Endodermal cell (in vitro differentiated cells): ENCODE measurements at regions not wholly inside any gene's neighbourhood (a gene's known extent, or its start where the extent isn't known, plus 50 kb on each side); places are given as distances from the start of the nearest gene placed in this dataset.

ENCODE experiments used
- DNase-seq: peaks from one replicate; pipeline ENCODE4 v3.0.0-alpha.2; 2017
- H3K27ac ChIP-seq: 2 replicates; pipeline ENCODE4 v1.5.1; 2013; ENCODE audit warnings: mild to moderate bottlenecking, low read depth, low read length, moderate library complexity
- H3K27me3 ChIP-seq: 2 replicates; pipeline ENCODE4 v1.6.1; 2013; ENCODE audit warnings: mild to moderate bottlenecking, low read length, moderate library complexity; ENCODE audit not compliant: insufficient read depth, control insufficient read depth, poor library complexity, severe bottlenecking
- H3K36me3 ChIP-seq: 2 replicates; pipeline ENCODE4 v1.7.0; 2013; ENCODE audit warnings: mild to moderate bottlenecking, low read length, moderate library complexity; ENCODE audit not compliant: control insufficient read depth, insufficient read depth
- H3K4me1 ChIP-seq: one replicate; pipeline ENCODE4 v1.7.0; 2013; ENCODE audit warnings: low read length; ENCODE audit not compliant: control insufficient read depth, insufficient read depth
- H3K4me3 ChIP-seq: 2 replicates; pipeline ENCODE4 v1.5.1; 2013; ENCODE audit warnings: mild to moderate bottlenecking, low read length, moderate library complexity
- H3K9ac ChIP-seq: 2 replicates; pipeline ENCODE4 v1.6.1; 2013; ENCODE audit warnings: mild to moderate bottlenecking, low read length, moderate library complexity; ENCODE audit not compliant: poor library complexity, severe bottlenecking; ENCODE audit errors: extremely low read depth
- H3K9me3 ChIP-seq: 2 replicates; pipeline ENCODE4 v1.6.1; 2013; ENCODE audit warnings: mild to moderate bottlenecking, low read length, moderate library complexity; ENCODE audit not compliant: control insufficient read depth
- H3K27ac Mint-ChIP-seq: 2 replicates; pipeline ENCODE4 v1.8.0; 2020; ENCODE audit warnings: mixed read lengths
- H3K27me3 Mint-ChIP-seq: 2 replicates; pipeline ENCODE4 v1.8.0; 2021; ENCODE audit warnings: mild to moderate bottlenecking, mixed read lengths; ENCODE audit not compliant: insufficient read depth
- H3K36me3 Mint-ChIP-seq: 2 replicates; pipeline ENCODE4 v1.8.0; 2020; ENCODE audit warnings: low read depth, mixed read lengths
- H3K4me1 Mint-ChIP-seq: 2 replicates; pipeline ENCODE4 v1.8.0; 2020; ENCODE audit warnings: mixed read lengths
- H3K4me3 Mint-ChIP-seq: 2 replicates; pipeline ENCODE4 v1.8.0; 2020; ENCODE audit warnings: mild to moderate bottlenecking, moderate library complexity, mixed read lengths
- H3K9me3 Mint-ChIP-seq: 2 replicates; pipeline ENCODE4 v1.8.0; 2020; ENCODE audit warnings: mild to moderate bottlenecking, mixed read lengths
- WGBS, 2 experiments: methylation state at CpG; one replicate each; pipeline versions ENCODE4 v1.1.5 to v1.1.7; 2013; ENCODE audit warnings: missing lambda C conversion rate in 2 of 2, mixed read lengths in 1 of 2; ENCODE audit not compliant: insufficient coverage in 1 of 2, insufficient read length in 1 of 2; 5-methylcytosine and 5-hydroxymethylcytosine counted together
- TF ChIP-seq, protein P1 (sequence below): fragments of 200-600 bp; sonication (generic); conservative IDR thresholded peaks from 2 replicates; pipeline ENCODE4 v1.5.0; 2021; ENCODE audit warnings: antibody characterized with exemption, mild to moderate bottlenecking

DNA sequence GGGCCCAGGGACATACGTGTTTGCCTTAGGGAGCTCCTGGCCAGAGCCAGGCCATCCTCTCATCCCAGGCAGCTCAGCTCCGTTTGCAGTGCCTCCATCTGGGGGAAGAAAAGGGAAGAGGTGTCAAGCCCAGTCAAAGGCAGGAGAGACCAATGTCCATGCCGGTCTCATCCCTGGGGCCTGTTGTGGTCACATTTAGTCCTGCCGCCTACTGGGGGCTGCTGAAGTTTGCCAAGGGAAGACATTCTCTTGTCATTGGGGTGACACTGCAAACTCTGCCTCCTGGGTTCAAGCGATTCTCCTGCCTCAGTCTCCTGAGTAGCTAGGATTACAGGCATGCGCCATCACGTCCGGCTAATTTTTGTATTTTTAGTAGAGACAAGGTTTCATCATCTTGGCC lies 195.2 kb downstream of the UQCRFS1 start:
- H3K4me3 Mint-ChIP-seq, result no peak overlapping the region
- no peaks in the 10 kb centered on the region for H3K36me3 Mint-ChIP-seq
- H3K27ac Mint-ChIP-seq, result no peak overlapping the region
- Histone ChIP-seq H3K9me3 (no peaks in the 10 kb centered on the region), H3K4me3 (no peak overlapping the region), H3K9ac (no peak overlapping the region), H3K36me3 (no peaks in the 10 kb centered on the region), H3K27me3 (peaks cover 28% of the 10 kb centered on the region), H3K4me1 (peaks cover 15% of the 10 kb centered on the region), H3K27ac (no peak overlapping the region)
- no peaks in the 10 kb centered on the region for H3K9me3 Mint-ChIP-seq
- H3K27me3 Mint-ChIP-seq, result peaks cover 55% of the 10 kb centered on the region
- WGBS, 2 experiments, result 91% methylated on average over 8 of the region's 8 CpGs; no CpG with 5 or more reads in 1 of the 2 experiments
- peaks cover 14% of the 10 kb centered on the region for H3K4me1 Mint-ChIP-seq
- TF ChIP-seq, protein P1, sequence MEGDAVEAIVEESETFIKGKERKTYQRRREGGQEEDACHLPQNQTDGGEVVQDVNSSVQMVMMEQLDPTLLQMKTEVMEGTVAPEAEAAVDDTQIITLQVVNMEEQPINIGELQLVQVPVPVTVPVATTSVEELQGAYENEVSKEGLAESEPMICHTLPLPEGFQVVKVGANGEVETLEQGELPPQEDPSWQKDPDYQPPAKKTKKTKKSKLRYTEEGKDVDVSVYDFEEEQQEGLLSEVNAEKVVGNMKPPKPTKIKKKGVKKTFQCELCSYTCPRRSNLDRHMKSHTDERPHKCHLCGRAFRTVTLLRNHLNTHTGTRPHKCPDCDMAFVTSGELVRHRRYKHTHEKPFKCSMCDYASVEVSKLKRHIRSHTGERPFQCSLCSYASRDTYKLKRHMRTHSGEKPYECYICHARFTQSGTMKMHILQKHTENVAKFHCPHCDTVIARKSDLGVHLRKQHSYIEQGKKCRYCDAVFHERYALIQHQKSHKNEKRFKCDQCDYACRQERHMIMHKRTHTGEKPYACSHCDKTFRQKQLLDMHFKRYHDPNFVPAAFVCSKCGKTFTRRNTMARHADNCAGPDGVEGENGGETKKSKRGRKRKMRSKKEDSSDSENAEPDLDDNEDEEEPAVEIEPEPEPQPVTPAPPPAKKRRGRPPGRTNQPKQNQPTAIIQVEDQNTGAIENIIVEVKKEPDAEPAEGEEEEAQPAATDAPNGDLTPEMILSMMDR, result no peak
- no peak for DNase-seq

DNA sequence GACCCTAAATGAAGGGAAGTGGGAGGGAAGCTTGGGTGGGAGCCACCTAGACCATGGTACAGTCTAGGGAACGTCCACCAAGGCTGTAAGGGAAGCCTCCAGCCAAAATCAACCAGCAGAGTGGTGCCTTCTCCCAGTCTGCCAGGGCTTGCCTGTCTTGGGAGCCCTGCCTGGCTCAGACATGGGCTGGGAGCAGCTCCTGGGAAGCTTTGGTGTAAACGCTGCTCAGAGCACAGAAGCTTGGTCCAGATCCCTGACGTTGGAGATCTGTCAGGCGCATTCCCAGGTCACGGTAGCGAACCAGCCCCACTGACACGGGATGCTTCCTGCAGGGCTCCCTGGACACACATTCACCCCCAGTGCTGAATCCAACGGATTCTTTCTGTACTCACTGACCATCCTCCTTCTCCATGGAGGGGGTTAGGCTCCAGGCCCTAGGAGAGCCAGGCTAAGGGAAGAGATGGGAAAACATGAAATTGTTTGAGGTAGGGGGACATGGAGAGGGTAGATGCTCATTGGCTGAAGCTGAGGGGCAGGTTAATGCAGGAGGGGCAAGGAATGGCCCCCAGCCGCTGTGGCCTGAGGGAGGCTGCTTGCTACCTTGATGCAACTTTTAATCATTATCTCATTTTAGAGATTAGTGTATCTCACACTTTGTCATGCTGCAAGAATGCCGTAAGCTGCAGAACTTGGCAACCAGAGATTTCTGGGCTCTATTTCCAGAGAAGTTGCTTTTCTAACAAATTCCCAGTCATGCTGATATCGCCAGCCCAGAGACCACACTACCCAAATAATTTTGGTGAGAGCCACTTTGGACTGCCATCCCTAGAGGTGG lies 195.8 kb downstream of the UQCRFS1 start:
- H3K4me1 ChIP-seq, result peaks cover 14% of the 10 kb centered on the region
- Mint-ChIP-seq H3K27me3 (peaks cover 51% of the 10 kb centered on the region), H3K36me3 (no peaks in the 10 kb centered on the region), H3K4me1 (peaks cover 12% of the 10 kb centered on the region), H3K9me3 (no peaks in the 10 kb centered on the region), H3K4me3 (no peak overlapping the region), H3K27ac (no peak overlapping the region)
- TF ChIP-seq, protein P1, result no peak
- no peak for DNase-seq
- no peak overlapping the region for H3K4me3 ChIP-seq
- peaks cover 28% of the 10 kb centered on the region for H3K27me3 ChIP-seq
- no peak overlapping the region for H3K27ac ChIP-seq
- H3K9ac ChIP-seq, result no peak overlapping the region
- no peaks in the 10 kb centered on the region for H3K36me3 ChIP-seq
- 70 to 77% methylated on average over 8 to 11 of the region's 11 CpGs for WGBS, 2 experiments
- no peaks in the 10 kb centered on the region for H3K9me3 ChIP-seq

DNA sequence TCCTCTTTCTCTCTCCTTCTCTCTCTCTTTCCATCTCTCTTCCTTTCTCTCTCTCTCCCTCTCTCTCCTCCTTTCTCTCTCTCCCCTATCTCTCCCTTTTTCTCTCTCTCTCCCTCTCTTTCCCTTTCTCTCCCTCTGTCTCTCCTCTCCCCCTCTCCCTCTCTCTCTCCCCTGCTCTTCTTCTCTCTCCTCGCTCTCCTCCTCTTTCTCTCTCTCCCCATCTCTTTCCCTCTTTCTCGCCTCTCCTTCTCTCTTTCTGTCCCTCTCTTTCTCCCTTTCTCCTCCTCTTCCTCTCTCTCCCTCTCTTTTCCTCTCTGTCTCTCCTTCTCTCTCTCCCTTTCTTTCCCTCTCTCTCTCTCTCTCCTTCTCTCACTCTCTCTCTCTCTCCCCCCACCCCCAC lies 196.6 kb downstream of the UQCRFS1 start:
- no peak for DNase-seq
- H3K4me1 ChIP-seq, result peaks cover 14% of the 10 kb centered on the region
- Mint-ChIP-seq H3K9me3 (no peaks in the 10 kb centered on the region), H3K4me3 (no peak overlapping the region), H3K27me3 (peaks cover 46% of the 10 kb centered on the region), H3K4me1 (peaks cover 12% of the 10 kb centered on the region), H3K36me3 (no peaks in the 10 kb centered on the region), H3K27ac (no peak overlapping the region)
- H3K9ac ChIP-seq, result no peak overlapping the region
- no peak overlapping the region for H3K27ac ChIP-seq
- H3K27me3 ChIP-seq, result peaks cover 28% of the 10 kb centered on the region
- no peak overlapping the region for H3K4me3 ChIP-seq
- WGBS, 2 experiments, result 75 to 84% methylated on average over 2 of the region's 2 CpGs
- TF ChIP-seq, protein P1, result no peak
- no peaks in the 10 kb centered on the region for H3K9me3 ChIP-seq
- no peaks in the 10 kb centered on the region for H3K36me3 ChIP-seq
